ENCODE measurements at regions not wholly inside any gene's neighbourhood (a gene's known extent, or its start where the extent isn't known, plus 50 kb on each side); places are given as distances from the start of the nearest gene placed in this dataset.
"Not testable (repeated sequence)": the region's sequence is repeated elsewhere in the genome, so short reads cannot be mapped to it uniquely, and the experiment has no call there.

GRCh38 chr7:119105381-119105780 is 880.9 kb downstream of the ANKRD7 start:
- no peak for DNase-seq (ENCODE audit: low spot score)

- no peak for DNase-seq (ENCODE audit: low spot score)
These were observed 898.8 kb downstream of the ANKRD7 start for GRCh38 chr7:119123326-119123725.

- DNase-seq (ENCODE audit: low spot score): no peak
These were observed 903.2 kb downstream of the ANKRD7 start for GRCh38 chr7:119127706-119128105.

GRCh38 chr7:119132436-119132835 is 907.9 kb downstream of the ANKRD7 start:
- no peak for DNase-seq (ENCODE audit: low spot score)

GRCh38 chr7:119167431-119167830 is 942.9 kb downstream of the ANKRD7 start:
- DNase-seq (ENCODE audit: low spot score): no peak

- no peak for DNase-seq (ENCODE audit: low spot score)
These were observed 947.5 kb downstream of the ANKRD7 start for GRCh38 chr7:119172043-119172442.

GRCh38 chr7:119175911-119176627 is 951.6 kb downstream of the ANKRD7 start:
- no peak for DNase-seq (ENCODE audit: low spot score)

GRCh38 chr7:119177863-119178262 is 953.4 kb downstream of the ANKRD7 start:
- no peak for DNase-seq (ENCODE audit: low spot score)

- no peak for DNase-seq (ENCODE audit: low spot score)
These were observed 959.8 kb downstream of the ANKRD7 start for GRCh38 chr7:119184124-119184788.

GRCh38 chr7:119196183-119196582 is 971.7 kb downstream of the ANKRD7 start:
- no peak for DNase-seq (ENCODE audit: low spot score)

GRCh38 chr7:119197172-119197876 is 972.8 kb downstream of the ANKRD7 start:
- DNase-seq (ENCODE audit: low spot score): no peak

- no peak for DNase-seq (ENCODE audit: low spot score)
These were observed 973.5 kb downstream of the ANKRD7 start for GRCh38 chr7:119197877-119198527.

- no peak for DNase-seq (ENCODE audit: low spot score)
These were observed 995.2 kb downstream of the ANKRD7 start for GRCh38 chr7:119219663-119220062.

- DNase-seq (ENCODE audit: low spot score): no peak
These were observed 999.4 kb downstream of the ANKRD7 start for GRCh38 chr7:119223930-119224329.

- no peak for DNase-seq (ENCODE audit: low spot score)
These were observed 1004.0 kb downstream of the ANKRD7 start for GRCh38 chr7:119228482-119228881.

GRCh38 chr7:119232091-119232490 is 1007.6 kb downstream of the ANKRD7 start:
- DNase-seq (ENCODE audit: low spot score): no peak

- no peak for DNase-seq (ENCODE audit: low spot score)
These were observed 1008.5 kb downstream of the ANKRD7 start for GRCh38 chr7:119233015-119233414.

- DNase-seq (ENCODE audit: low spot score): no peak
These were observed 1020.0 kb upstream of the KCND2 start for GRCh38 chr7:119252962-119253361.

- DNase-seq (ENCODE audit: low spot score): no peak
These were observed 1018.2 kb upstream of the KCND2 start for GRCh38 chr7:119254742-119255141.

GRCh38 chr7:119256001-119256400 is 1017.0 kb upstream of the KCND2 start:
- no peak for DNase-seq (ENCODE audit: low spot score)

GRCh38 chr7:119256446-119257131 is 1016.4 kb upstream of the KCND2 start:
- DNase-seq (ENCODE audit: low spot score): no peak

- not testable (repeated sequence) for DNase-seq (ENCODE audit: low spot score)
These were observed 1006.2 kb upstream of the KCND2 start for GRCh38 chr7:119266790-119267189.

Measured in AG08396 (cell line).